Liver (tissue), 8 donors: ENCODE measurements at regions not wholly inside any gene's neighbourhood (a gene's known extent, or its start where the extent isn't known, plus 50 kb on each side); places are given as distances from the start of the nearest gene placed in this dataset.

Source experiments
- DNase-seq: peaks from one replicate; pipeline ENCODE4 v3.0.0-alpha.2; 2017; ENCODE audit warnings: low spot score
- H3K27ac ChIP-seq, 2 donors: one replicate each; pipeline ENCODE4 v1.7.0; 2013; ENCODE audit warnings: inconsistent platforms in 2 of 2, low read length in 2 of 2, control low read depth in 1 of 2, low read depth in 1 of 2, mild to moderate bottlenecking in 1 of 2
- H3K27me3 ChIP-seq, 4 donors: one replicate each; pipeline versions ENCODE4 v1.6.1 to v1.7.0; 2013; ENCODE audit warnings: low read length in 3 of 4, inconsistent platforms in 1 of 4, mild to moderate bottlenecking in 1 of 4, moderate library complexity in 1 of 4; ENCODE audit not compliant: control insufficient read depth in 4 of 4, insufficient read depth in 4 of 4
- H3K36me3 ChIP-seq, 4 donors: one replicate each; pipeline versions ENCODE4 v1.6.1 to v1.7.0; 2013; ENCODE audit warnings: low read length in 3 of 4, mild to moderate bottlenecking in 3 of 4, low read depth in 1 of 4, moderate library complexity in 1 of 4; ENCODE audit not compliant: control insufficient read depth in 4 of 4, insufficient read depth in 3 of 4
- H3K4me1 ChIP-seq, 4 donors: one replicate each; pipeline versions ENCODE4 v1.6.1 to v1.7.0; 2013; ENCODE audit warnings: low read length in 3 of 4, mild to moderate bottlenecking in 3 of 4, moderate library complexity in 1 of 4; ENCODE audit not compliant: control insufficient read depth in 4 of 4, insufficient read depth in 4 of 4
- H3K4me3 ChIP-seq, 3 donors: one replicate each; pipeline versions ENCODE4 v1.6.1 to v1.7.0; 2013; ENCODE audit warnings: low read length in 3 of 3, control low read depth in 1 of 3, low read depth in 1 of 3, mild to moderate bottlenecking in 1 of 3
- H3K9ac ChIP-seq, 2 donors: one replicate each; pipeline ENCODE4 v1.7.0; 2013; ENCODE audit warnings: low read length in 2 of 2, mild to moderate bottlenecking in 2 of 2, moderate library complexity in 2 of 2, control low read depth in 1 of 2, low read depth in 1 of 2
- H3K9me3 ChIP-seq, 4 donors: one replicate each; pipeline versions ENCODE4 v1.6.1 to v1.7.0; 2013; ENCODE audit warnings: low read length in 3 of 4; ENCODE audit not compliant: control insufficient read depth in 4 of 4
- CTCF ChIP-seq: fragments of 150-350 bp; IDR thresholded peaks from 2 replicates; pipeline ENCODE4 v1.5.1; 2017; ENCODE audit warnings: improper control_type of control experiment, low read depth, low read length; ENCODE audit not compliant: missing input control
- EGR1 ChIP-seq, 2 donors: IDR thresholded peaks; 2 replicates each; pipeline ENCODE4 v1.6.1; 2016 to 2018; ENCODE audit warnings: antibody characterized with exemption in 2 of 2, low read depth in 2 of 2
- FOXA1 ChIP-seq: IDR thresholded peaks from 2 replicates; pipeline ENCODE4 v1.6.1; 2016; ENCODE audit warnings: antibody characterized with exemption
- FOXA2 ChIP-seq: IDR thresholded peaks from 2 replicates; pipeline ENCODE4 v1.6.1; 2016; ENCODE audit warnings: antibody characterized with exemption
- GABPA ChIP-seq, 2 donors: IDR thresholded peaks in 1 of 2; conservative IDR thresholded peaks in 1 of 2; 2 replicates each; pipeline ENCODE4 v1.6.1; 2016; ENCODE audit warnings: antibody characterized with exemption in 2 of 2, mild to moderate bottlenecking in 1 of 2, moderate library complexity in 1 of 2
- HNF4A ChIP-seq, 2 donors: conservative IDR thresholded peaks; 2 replicates each; pipeline ENCODE4 v1.6.1; 2016; ENCODE audit warnings: antibody characterized with exemption in 2 of 2, mild to moderate bottlenecking in 2 of 2
- HNF4G ChIP-seq: IDR thresholded peaks from 2 replicates; pipeline ENCODE4 v1.6.1; 2016; ENCODE audit warnings: antibody characterized with exemption
- JUND ChIP-seq, 2 donors: IDR thresholded peaks; 2 replicates each; pipeline ENCODE4 v1.6.1; 2016; ENCODE audit warnings: antibody characterized with exemption in 2 of 2
- MAX ChIP-seq: IDR thresholded peaks from 2 replicates; pipeline ENCODE4 v1.6.1; 2016; ENCODE audit warnings: antibody characterized with exemption
- RAD21 ChIP-seq, 2 donors: IDR thresholded peaks; 2 replicates each; pipeline ENCODE4 v1.6.1; 2016; ENCODE audit warnings: antibody characterized with exemption in 2 of 2, mild to moderate bottlenecking in 2 of 2
- REST ChIP-seq: IDR thresholded peaks from 2 replicates; pipeline ENCODE4 v1.6.1; 2016; ENCODE audit warnings: antibody characterized with exemption, mild to moderate bottlenecking
- RXRA ChIP-seq, 2 donors: IDR thresholded peaks; 2 replicates each; pipeline ENCODE4 v1.6.1; 2017 to 2018; ENCODE audit warnings: antibody characterized with exemption in 2 of 2, mild to moderate bottlenecking in 1 of 2
- SP1 ChIP-seq: IDR thresholded peaks from 2 replicates; pipeline ENCODE4 v1.6.1; 2018; ENCODE audit warnings: antibody characterized with exemption, mild to moderate bottlenecking
- YY1 ChIP-seq: IDR thresholded peaks from 2 replicates; pipeline ENCODE4 v1.6.1; 2016; ENCODE audit warnings: antibody characterized with exemption, mild to moderate bottlenecking
- ZBTB33 ChIP-seq: IDR thresholded peaks from 2 replicates; pipeline ENCODE4 v1.6.1; 2016; ENCODE audit warnings: antibody characterized with exemption
- WGBS: extraction: QIAGEN DNeasy Blood & Tissue Kit; methylation state at CpG from one replicate; pipeline ENCODE4 v1.1.7; 2013; 5-methylcytosine and 5-hydroxymethylcytosine counted together
- TF ChIP-seq, protein P1 (sequence below): IDR thresholded peaks from 2 replicates; pipeline ENCODE4 v1.6.1; 2016; ENCODE audit warnings: antibody characterized with exemption
- donor health status: healthy.
- donor health status: healthy.
- donor health status: healthy.
- donor health status: healthy.
- donor health status: healthy.

DNA sequence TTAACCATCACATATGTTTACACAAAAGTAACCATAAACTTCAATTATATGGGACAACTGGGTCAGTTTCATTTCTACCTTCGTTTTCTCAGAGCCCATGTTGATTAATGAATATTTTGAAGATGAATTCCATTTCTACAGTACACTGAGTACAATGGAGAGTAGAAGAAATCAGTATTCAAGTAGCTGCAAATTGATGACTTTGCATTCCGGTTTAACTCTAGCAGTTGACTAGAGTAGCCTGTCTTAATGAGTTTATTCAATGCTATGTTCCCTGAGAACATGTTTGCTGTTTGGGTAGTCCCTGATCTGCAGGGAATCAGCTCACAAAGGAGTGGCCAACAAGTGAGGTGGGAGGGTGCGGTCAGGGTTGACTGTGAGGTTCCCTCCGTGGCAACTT, 168.3 kb downstream of the TRIML1 start:
- no peak overlapping the region for H3K4me3 ChIP-seq
- WGBS: 74% methylated on average over 4 of the region's 4 CpGs

More for the DNA sequence above, 168.3 kb downstream of the TRIML1 start:
- no peak for DNase-seq
- TF ChIP-seq EGR1 (IDR thresholded peaks at IDR 0.05; ENCODE audit: low read depth in 2 of 2) (no peak), MAX (no peak), FOXA2 (no peak), YY1 (no peak), FOXA1 (no peak), REST (no peak), RAD21 (IDR thresholded peaks at IDR 0.05) (no peak), ZBTB33 (no peak), JUND (IDR thresholded peaks at IDR 0.05) (no peak), HNF4A (conservative IDR thresholded peaks at IDR 0.05) (no peak), HNF4G (no peak), SP1 (no peak), CTCF (no peak), GABPA (IDR thresholded peaks at IDR 0.05 in 1 of 2, conservative IDR thresholded peaks at IDR 0.05 in 1 of 2) (no peak), RXRA (IDR thresholded peaks at IDR 0.05) (no peak)
- TF ChIP-seq, protein P1, sequence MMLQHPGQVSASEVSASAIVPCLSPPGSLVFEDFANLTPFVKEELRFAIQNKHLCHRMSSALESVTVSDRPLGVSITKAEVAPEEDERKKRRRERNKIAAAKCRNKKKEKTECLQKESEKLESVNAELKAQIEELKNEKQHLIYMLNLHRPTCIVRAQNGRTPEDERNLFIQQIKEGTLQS: no peak
- Histone ChIP-seq H3K9ac (no peak overlapping the region), H3K36me3 (no peaks in the 10 kb centered on the region), H3K9me3 (no peaks in the 10 kb centered on the region), H3K27me3 (no peaks in the 10 kb centered on the region), H3K27ac (no peak overlapping the region), H3K4me1 (no peaks in the 10 kb centered on the region)
